ENCODE measurements at regions not wholly inside any gene's neighbourhood (a gene's known extent, or its start where the extent isn't known, plus 50 kb on each side); places are given as distances from the start of the nearest gene placed in this dataset.

GRCh38 chr13:107295416-107296140 is 727.6 kb upstream of the ARGLU1 start:
- no peak for DNase-seq

DNA sequence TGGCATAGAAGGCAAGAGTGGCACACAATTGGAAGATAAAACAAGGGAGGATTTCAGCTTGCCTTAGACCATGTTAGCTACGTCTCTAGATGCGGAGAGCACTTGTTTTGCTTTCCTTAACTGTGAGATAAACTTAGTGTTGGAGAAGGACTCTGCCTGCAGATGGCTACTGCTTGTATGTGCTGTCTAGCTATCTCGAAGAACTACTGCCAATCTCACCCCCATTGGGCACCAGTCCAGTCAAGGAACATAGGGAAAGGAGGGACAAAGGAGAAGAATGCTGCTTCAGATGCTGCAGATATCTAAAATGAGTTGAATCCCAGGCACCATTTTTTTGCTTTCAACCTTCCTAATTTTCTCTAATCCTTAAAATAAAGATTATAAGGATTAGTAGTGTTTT is 726.0 kb upstream of the ARGLU1 start:
- no peak for DNase-seq

GRCh38 chr13:107291875-107292274 is 723.9 kb upstream of the ARGLU1 start:
- DNase-seq = no peak

- DNase-seq = no peak
Measured at GRCh38 chr13:107289540-107289939, 721.6 kb upstream of the ARGLU1 start.

GRCh38 chr13:107284173-107284572 is 716.2 kb upstream of the ARGLU1 start:
- no peak for DNase-seq

DNA sequence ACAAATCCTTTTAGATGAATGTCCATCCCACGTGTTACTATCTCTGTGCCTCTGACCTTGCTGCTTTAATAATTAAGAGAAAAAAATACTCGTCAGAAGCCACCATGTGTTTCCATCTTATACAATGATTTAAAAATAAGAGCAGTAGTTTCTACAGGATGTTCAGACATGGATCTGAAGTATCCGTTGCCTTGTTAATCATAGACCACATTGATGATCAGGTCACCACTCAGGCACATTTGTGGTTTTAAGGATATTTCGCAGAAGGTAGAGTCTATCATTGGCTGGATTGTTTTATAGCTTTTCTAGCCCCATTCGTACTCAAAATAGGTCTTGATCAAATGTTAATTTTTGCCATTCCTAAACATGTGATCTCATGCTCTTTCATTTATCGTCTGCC is 710.0 kb upstream of the ARGLU1 start:
- DNase-seq = no peak

GRCh38 chr13:107276936-107277335 is 709.0 kb upstream of the ARGLU1 start:
- no peak for DNase-seq

- no peak for DNase-seq
Measured at GRCh38 chr13:107275945-107276614, 708.1 kb upstream of the ARGLU1 start.

GRCh38 chr13:107275312-107275711 is 707.4 kb upstream of the ARGLU1 start:
- no peak for DNase-seq

DNA sequence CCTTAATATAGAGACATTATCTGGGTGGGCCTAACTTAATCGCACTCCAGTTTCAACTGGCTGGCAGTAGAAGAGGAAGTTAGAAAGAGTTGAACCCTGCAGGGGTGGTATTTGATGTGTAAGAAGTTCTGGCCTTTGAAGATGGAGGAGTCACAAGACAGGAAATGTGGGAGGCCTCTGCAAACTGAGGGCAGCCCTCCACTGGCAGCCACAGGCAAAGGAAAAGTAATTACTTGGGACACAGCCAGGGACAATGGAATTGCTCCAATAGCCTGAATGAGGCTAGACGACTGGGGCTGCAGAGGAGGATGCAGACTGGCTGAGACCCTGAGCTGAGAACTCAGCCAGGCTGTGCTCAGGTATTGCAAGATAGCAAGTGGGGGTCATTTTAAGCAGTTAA is 703.3 kb upstream of the ARGLU1 start:
- DNase-seq = no peak

GRCh38 chr13:107266657-107267056 is 698.7 kb upstream of the ARGLU1 start:
- no peak for DNase-seq

- no peak for DNase-seq
Measured at GRCh38 chr13:107258599-107259187, 690.8 kb upstream of the ARGLU1 start.

DNA sequence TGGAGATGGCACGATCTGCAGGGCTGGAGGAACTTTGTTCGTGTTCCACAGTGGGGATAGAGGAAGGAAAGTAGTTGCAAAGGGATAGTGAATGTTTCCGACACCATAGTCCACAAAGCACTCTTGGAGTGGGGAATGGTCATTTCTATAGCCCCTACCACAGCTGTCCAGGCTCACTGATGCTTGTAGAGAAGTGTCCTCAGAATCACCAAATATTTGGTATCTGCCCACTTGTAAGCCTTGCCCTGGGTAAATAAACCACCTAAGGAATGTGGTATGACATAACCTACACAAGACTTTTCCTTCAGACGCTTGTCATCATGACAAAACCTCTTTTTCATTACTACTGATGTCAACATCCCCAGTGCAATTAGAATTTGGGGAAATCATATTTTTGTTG is 686.5 kb upstream of the ARGLU1 start:
- DNase-seq = no peak

DNA sequence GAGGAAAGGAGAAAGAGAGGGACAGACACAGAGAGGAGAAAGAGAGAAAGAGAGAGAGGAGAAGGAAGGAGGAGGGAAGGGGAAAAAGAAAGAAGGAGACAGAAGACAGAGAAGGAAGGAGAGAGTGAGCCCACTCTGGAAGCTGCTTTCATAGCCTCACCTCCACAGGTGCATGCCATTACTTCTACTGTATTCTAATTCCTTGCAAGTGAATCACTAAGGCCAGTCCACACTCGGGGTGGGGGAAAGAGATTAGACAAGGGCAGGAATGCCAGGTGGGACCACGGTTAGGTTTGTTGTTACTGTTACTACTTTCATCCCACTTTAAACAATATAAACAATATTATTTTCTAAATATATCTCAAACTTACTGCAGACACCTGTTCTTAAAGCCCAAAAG is 684.5 kb upstream of the ARGLU1 start:
- no peak for DNase-seq

DNA sequence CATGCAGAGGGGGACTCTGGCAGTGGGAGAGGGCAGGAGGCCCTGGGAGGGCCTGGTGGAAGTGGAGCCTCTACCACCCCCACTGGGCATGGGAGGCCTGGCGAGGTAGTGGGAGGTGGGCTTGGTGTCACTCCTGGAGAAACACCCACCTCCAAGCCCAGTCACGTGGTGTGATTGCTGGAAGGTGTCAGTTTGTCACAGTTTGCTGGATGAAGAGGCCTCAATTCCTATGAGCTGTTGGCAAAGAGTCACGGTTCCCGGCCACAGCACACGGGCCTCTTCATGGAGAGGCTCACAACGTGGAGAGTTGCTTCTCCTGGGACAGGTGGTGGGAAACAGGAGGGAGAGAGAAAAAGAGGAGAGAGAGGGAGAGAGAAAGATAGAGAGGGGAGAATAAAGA is 684.1 kb upstream of the ARGLU1 start:
- no peak for DNase-seq

- no peak for DNase-seq
Measured at GRCh38 chr13:107251341-107251740, 683.4 kb upstream of the ARGLU1 start.

DNA sequence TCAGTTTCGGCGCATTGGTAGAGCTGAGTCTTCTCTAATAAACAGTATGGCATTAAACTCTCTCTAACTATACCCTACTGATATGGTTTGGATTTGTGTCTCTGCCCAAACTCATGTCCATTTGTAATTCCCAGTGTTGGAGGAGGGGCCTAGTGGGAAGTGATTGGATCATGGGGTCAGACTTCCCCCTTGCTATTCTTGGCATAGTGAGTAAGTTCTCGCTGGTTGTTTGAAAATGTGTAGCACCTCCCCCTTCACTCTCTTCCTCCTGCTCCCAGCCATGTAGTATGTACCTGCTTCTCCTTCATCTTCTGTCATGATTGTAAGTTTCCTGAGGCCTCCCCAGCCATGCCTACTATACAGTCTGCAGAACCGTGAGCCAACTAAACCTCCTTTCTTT is 682.7 kb upstream of the ARGLU1 start:
- DNase-seq = no peak

- DNase-seq = no peak
Measured at GRCh38 chr13:107244241-107244640, 676.3 kb upstream of the ARGLU1 start.

DNA sequence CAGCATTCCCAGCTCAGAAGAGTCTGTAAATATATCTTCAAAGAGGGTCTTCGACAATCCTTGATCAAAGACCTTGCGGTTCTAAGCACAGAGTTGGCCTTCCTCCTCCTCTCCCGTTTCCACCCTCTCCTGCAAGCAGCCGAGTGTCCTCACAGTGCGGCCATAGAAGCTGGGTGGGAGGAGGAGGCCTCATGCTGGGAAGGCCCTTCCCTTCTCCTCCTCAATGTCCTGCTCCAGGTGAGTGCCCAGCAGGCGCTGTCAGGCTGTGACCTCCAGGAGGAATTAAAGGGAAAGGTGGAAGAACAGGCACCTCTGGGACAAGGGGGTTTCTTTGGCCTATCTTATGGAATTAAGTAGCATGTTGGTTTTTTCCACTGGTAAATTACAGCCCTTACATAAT is 674.2 kb upstream of the ARGLU1 start:
- DNase-seq = no peak

GRCh38 chr13:107241381-107241780 is 673.4 kb upstream of the ARGLU1 start:
- DNase-seq = no peak

- DNase-seq = no peak
Measured at GRCh38 chr13:107239213-107239612, 671.3 kb upstream of the ARGLU1 start.

- no peak for DNase-seq
Measured at GRCh38 chr13:107238262-107238981, 670.5 kb upstream of the ARGLU1 start.

DNA sequence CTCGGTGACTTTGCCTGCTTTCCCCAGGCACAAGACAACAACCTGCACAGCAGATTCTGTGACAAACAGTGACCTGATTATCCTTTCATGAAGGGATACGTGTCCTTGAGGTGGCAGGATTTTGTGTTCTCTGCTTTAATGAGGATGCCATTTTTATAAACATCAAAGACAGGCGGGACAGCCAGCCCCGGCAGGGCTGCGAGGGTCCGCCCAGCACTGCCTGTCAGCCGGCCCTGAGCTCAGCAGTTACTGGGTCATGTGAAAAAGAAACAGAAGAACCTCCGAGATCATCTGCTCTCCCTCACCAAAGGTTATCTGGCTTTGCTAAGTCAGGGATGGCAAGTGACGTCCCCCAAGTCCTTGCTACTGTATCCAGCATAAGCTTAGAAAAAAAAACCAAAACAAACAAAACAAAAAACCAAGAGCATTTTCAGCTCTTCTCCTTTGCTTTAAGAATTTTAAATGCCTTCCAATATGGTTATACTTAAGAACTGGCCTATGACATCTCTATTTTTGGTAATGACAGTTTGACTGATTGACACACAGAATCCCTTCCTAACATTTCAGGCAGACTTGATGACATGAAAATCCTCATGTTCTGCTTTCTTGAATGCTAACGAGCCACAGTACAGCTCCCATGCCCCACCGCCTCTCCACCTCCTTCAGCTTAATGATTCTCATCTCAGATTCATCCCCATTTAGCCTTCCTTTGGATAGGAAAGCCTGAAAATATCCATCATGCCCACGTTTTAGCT is 666.6 kb upstream of the ARGLU1 start:
- DNase-seq = no peak

All from MV-4-11 (cell line).